ENCODE measurements at regions not wholly inside any gene's neighbourhood (a gene's known extent, or its start where the extent isn't known, plus 50 kb on each side); places are given as distances from the start of the nearest gene placed in this dataset.

DNA sequence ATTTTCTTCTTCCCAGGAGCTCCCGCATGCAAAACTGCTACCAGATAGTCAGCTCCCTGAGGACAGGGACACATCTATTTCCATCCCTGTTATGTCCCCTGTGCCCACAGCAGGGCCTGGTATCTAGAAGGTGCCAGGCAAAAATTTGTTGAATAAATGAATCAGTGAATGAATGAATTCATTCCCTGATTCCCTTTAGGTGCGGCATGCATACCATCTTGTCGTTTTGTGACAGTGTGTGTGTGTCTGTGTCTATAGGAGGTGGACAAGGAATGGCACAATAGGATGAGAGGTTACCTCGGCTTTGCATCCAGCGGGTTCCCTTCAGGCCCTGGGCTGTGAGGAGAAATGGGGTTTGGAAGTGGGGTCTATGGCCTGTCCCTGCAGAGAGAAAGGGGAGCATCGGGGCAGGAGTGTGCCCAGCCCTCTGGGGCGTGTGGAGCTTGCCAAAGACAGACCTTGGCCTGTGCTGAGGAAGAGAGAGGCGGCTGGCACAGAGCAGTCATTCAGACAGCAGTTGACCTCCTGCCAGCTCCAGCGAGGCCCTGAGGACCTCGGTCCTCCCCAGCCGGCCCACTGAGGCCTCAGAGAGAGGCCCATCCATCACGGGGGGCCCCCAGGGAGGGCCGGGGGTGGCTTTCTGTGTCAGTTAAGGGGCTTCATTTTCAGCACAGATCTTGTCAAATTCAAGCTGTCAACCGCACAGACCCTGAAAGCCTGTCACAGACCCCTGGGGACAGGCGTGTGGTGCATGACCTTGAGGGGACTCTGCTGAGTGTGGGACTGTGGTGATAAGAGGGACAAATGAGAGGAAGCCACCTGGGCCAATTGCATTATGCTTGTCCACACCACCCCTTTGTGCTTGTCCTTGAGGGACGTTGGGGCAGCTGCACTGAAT lies 125.9 kb upstream of the CXCR4 start:
- Histone ChIP-seq H3K27ac (no peak overlapping the region), H3K27me3 (no peaks in the 10 kb centered on the region), H3K9me3 (no peaks in the 10 kb centered on the region), H3K36me3 (no peaks in the 10 kb centered on the region), H3K4me1 (peaks cover 7 to 20% of the 10 kb centered on the region in 2 donors), H3K4me3 (no peak overlapping the region)
- intact Hi-C loops (cut with DNase I) = no loop called here
- DNase-seq = no peak
- no peak for TF ChIP-seq CTCF (IDR thresholded peaks at IDR 0.05)
- no peak for ATAC-seq

GRCh38 chr2:136242687-136243277 lies 124.8 kb upstream of the CXCR4 start:
- no peaks in the 10 kb centered on the region for H3K36me3 ChIP-seq
- intact Hi-C loops (cut with DNase I) = no loop called here
- no peak overlapping the region for H3K27ac ChIP-seq
- no peak overlapping the region for H3K4me3 ChIP-seq
- H3K9me3 ChIP-seq = no peaks in the 10 kb centered on the region
- no peak for ATAC-seq
- TF ChIP-seq CTCF (IDR thresholded peaks at IDR 0.05) = no peak
- DNase-seq = no peak
- peaks cover 14 to 31% of the 10 kb centered on the region in 2 donors for H3K4me1 ChIP-seq
- H3K27me3 ChIP-seq = no peaks in the 10 kb centered on the region

DNA sequence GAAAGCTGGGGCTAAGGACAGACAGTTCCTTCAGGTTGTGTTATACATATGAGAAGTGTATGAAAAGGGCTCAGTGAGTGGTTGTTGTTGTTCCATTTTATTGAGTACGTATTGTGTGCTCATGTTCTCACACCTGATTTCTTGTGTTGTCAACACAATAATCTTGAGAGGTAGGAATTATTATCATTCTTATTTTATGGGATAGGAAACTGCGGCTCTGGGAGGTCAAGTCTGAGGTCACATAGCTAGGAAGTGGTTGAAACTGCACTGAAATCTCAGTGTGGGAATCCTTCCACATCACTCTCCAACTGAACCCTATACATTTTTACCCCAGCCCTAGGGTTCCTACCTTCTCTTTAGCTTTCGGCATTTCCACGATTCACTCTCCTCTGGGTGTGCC lies 124.2 kb upstream of the CXCR4 start:
- H3K36me3 ChIP-seq = no peaks in the 10 kb centered on the region
- no peak overlapping the region for H3K27ac ChIP-seq
- DNase-seq (no peak), ATAC-seq (no peak)
- H3K27me3 ChIP-seq = no peaks in the 10 kb centered on the region
- H3K4me3 ChIP-seq = no peak overlapping the region
- no peaks in the 10 kb centered on the region for H3K9me3 ChIP-seq
- TF ChIP-seq CTCF (IDR thresholded peaks at IDR 0.05) = no peak
- peaks cover 14 to 33% of the 10 kb centered on the region in 2 donors for H3K4me1 ChIP-seq
- intact Hi-C loops (cut with DNase I) = no loop called here

GRCh38 chr2:136239079-136239685 lies 121.2 kb upstream of the CXCR4 start:
- DNase-seq (no peak), ATAC-seq (no peak)
- TF ChIP-seq CTCF (IDR thresholded peaks at IDR 0.05) = no peak
- Histone ChIP-seq H3K4me3 (no peak overlapping the region), H3K27ac (peak overlapping the region; percentile 57 to 96), H3K36me3 (no peaks in the 10 kb centered on the region), H3K9me3 (no peaks in the 10 kb centered on the region), H3K27me3 (no peaks in the 10 kb centered on the region), H3K4me1 (peaks cover 6 to 26% of the 10 kb centered on the region in 2 donors)
- intact Hi-C loops (cut with DNase I) = no loop called here

All from left lung (tissue), 4 donors.